ENCODE measurements at regions not wholly inside any gene's neighbourhood (a gene's known extent, or its start where the extent isn't known, plus 50 kb on each side); places are given as distances from the start of the nearest gene placed in this dataset.
"Not testable (repeated sequence)": the region's sequence is repeated elsewhere in the genome, so short reads cannot be mapped to it uniquely, and the experiment has no call there.

DNA sequence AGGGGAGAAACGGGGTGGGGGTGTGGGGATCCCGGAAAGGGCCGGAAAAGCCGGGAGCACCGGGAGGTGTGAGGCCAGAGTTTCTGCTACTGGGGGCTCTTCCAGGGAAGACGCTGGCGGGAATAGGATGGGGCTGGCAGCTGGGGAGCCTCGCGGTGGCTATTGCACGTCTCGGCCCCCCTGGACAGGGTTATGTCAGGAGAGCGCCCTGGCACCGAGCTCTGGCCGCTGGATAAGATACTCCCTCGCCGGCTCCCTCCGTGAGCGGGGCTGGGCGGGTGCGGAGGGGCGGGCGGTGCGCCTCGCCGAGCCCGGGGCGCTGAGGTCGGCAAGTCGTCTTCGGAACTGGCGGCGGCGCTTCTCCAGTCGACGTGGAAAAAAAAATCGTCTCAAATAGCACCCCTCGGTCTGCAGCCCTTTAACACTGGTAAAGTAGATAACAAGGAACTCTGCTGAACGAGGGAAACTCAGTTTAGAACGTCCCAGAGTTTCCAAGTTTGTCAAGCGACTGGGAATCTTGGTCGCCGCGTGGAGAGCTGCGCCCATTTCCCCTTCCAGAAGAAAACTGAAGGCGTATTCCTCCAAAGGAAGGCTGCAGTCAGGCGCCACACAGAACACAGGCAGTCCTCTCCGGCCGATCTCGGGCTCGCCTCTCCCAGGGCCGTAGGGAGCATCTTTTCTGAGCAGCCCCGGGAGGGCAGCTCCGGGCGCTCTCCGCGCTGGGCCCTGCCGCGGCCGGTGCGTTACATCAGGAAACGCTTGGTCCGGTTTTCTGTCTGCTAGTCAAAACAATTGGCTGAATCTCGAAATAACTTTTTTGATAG lies 115.1 kb downstream of the KCNRG start:
- Histone ChIP-seq H3K27ac (ENCODE audit: low read length) (no peak overlapping the region), H3K4me1 (ENCODE audit: control insufficient read depth, insufficient read depth, low read length) (peaks cover 10% of the 10 kb centered on the region), H3K36me3 (ENCODE audit: control insufficient read depth, insufficient read depth, low read length) (no peaks in the 10 kb centered on the region), H3K4me3 (ENCODE audit: low read length) (peak overlapping the region; percentile 29; the same call in 1 of the 2 replicates), H3K27me3 (ENCODE audit: control insufficient read depth, insufficient read depth, low read length) (peaks cover 88% of the 10 kb centered on the region), H3K9me3 (ENCODE audit: control insufficient read depth, insufficient read depth, low read length) (no peaks in the 10 kb centered on the region)
- WGBS (ENCODE audit: insufficient coverage, insufficient read length) = no CpG with 5 or more reads among the region's 63 CpGs
- no peak for DNase-seq (ENCODE audit: low read depth, low spot score)

DNA sequence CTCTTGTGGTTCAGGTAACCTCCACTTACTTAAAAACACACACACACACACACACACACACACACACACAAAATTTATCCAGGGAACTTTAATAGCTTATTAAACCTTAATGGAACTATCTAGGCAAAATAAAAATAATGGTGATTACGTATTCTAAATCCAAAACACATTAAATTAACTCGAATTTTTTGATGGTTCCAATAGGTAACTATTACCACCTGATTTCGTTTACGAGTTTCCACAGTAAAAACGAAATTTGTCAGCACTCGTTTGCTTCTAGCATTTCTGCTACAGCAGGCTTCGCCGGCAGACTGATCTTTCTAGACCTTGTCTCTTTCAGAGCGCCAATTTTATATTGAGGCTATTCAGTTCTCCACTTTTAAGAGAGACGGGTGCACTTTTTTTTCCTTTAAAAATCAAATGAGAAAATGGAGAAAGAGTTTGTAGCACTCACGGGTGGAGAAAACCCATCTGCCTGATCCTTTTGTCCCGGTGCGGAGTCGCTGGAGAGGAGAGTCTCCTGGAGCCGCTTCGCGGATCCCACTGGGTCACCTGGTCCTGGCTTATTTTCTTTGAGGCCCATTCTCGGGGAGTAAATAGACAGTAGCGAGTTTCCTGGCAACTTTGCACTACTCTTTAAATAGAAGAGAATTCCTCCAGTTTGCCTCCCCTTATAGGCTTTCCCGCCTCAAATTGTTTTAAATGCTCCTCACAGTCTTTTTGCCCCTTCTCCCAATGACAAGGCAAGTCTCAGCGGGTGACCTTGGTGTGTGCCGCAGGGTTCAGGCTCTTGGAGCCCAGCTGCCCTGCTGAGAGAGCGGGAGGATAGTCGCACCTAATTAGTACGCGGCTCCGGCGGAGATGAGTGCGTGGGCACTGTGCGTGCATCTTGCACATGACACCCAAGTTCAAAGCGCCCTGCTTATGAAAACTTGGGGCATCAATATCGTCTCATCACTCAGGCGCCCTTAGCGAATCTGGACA lies 117.0 kb downstream of the KCNRG start:
- H3K9me3 ChIP-seq (ENCODE audit: control insufficient read depth, insufficient read depth, low read length) = no peaks in the 10 kb centered on the region
- no peak overlapping the region for H3K4me3 ChIP-seq (ENCODE audit: low read length)
- H3K36me3 ChIP-seq (ENCODE audit: control insufficient read depth, insufficient read depth, low read length) = no peaks in the 10 kb centered on the region
- H3K4me1 ChIP-seq (ENCODE audit: control insufficient read depth, insufficient read depth, low read length) = peaks cover 7% of the 10 kb centered on the region
- DNase-seq (ENCODE audit: low read depth, low spot score) = no peak
- peaks cover 74% of the 10 kb centered on the region for H3K27me3 ChIP-seq (ENCODE audit: control insufficient read depth, insufficient read depth, low read length)
- WGBS (ENCODE audit: insufficient coverage, insufficient read length) = no CpG with 5 or more reads among the region's 34 CpGs
- no peak overlapping the region for H3K27ac ChIP-seq (ENCODE audit: low read length)

DNA sequence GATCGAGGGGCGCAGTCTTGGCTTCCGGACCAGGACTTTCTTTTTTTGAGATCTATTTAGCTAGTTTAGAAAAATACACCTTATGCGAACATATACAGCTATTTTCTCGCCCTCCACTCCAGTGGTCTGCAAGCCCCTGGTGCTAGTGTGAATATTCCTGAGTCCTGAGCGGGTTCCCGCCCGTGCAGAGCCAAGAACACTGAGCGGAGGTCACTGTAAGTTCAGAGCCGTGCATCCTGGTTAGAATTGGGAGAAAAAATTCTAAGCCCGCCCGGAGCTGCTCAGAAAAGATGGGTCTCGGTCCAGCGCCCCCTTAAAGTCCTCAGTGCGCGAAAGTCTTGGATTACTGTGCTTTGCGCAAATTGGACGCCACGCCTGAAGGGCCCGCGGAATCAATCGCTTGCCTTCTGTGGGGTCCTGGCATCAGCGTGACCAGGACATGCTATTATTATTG lies 117.7 kb downstream of the KCNRG start:
- no CpG with 5 or more reads among the region's 23 CpGs for WGBS (ENCODE audit: insufficient coverage, insufficient read length)
- peak overlapping the region; percentile 26; the same call in 1 of the 2 replicates for H3K4me3 ChIP-seq (ENCODE audit: low read length)
- H3K27me3 ChIP-seq (ENCODE audit: control insufficient read depth, insufficient read depth, low read length) = peaks cover 67% of the 10 kb centered on the region

DNA sequence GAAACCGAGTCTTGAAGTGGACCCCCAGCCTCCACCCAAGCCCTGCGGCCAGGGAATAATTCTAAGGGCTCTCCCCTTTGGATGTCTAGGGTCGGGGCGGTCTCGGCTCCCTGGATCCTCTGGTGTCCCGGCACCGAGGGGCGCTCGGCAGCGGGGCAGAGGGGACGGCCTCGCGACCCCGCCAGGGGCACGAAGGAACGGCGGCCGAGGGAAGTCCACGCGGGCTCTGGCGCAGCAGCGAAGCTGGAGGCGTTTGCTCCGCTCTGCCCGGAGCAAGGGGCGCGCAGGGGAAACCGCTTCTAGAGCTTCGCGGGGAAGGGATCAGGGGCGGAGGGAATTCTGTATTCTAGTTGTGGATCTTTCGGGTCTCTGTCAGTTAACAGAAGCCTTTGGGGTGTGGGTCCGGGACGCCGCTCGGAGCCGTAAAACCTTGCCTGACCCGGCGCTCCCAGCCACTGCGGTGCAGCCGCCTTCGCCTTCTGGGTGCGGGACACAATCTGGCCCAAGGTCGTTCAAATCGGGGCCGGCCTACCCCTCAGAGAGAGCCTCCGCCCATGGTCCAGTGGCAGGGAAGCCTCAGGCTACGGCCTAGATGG lies 118.2 kb downstream of the KCNRG start:
- H3K9me3 ChIP-seq (ENCODE audit: control insufficient read depth, insufficient read depth, low read length) = no peaks in the 10 kb centered on the region
- peaks cover 62% of the 10 kb centered on the region for H3K27me3 ChIP-seq (ENCODE audit: control insufficient read depth, insufficient read depth, low read length)
- peaks cover 7% of the 10 kb centered on the region for H3K4me1 ChIP-seq (ENCODE audit: control insufficient read depth, insufficient read depth, low read length)
- no peak overlapping the region for H3K27ac ChIP-seq (ENCODE audit: low read length)
- no CpG with 5 or more reads among the region's 48 CpGs for WGBS (ENCODE audit: insufficient coverage, insufficient read length)
- H3K36me3 ChIP-seq (ENCODE audit: control insufficient read depth, insufficient read depth, low read length) = no peaks in the 10 kb centered on the region
- DNase-seq (ENCODE audit: low read depth, low spot score) = no peak
- peak overlapping the region; percentile 26; the same call in 1 of the 2 replicates for H3K4me3 ChIP-seq (ENCODE audit: low read length)

More for the DNA sequence above, 117.7 kb downstream of the KCNRG start:
- DNase-seq (ENCODE audit: low read depth, low spot score) = no peak
- Histone ChIP-seq H3K27ac (ENCODE audit: low read length) (no peak overlapping the region), H3K36me3 (ENCODE audit: control insufficient read depth, insufficient read depth, low read length) (no peaks in the 10 kb centered on the region), H3K4me1 (ENCODE audit: control insufficient read depth, insufficient read depth, low read length) (peaks cover 7% of the 10 kb centered on the region), H3K9me3 (ENCODE audit: control insufficient read depth, insufficient read depth, low read length) (no peaks in the 10 kb centered on the region)

DNA sequence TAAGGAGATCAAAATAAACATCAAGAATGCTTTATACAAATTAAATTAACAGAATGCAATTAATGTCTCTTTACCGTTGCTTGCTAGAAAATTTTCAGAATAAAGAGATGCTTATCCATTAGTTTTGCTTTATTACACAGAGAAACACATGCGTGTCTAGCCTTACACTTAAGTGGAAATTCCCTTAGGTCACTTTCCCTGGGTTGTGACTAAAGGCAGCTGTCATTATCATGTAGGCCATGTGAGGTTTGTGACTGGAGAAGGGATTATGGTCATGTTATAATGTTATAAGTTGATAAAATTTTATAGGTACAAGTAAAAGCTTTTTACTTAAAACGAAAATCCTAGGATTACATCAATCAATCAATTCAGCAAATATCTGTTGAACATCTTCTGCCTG lies 121.0 kb downstream of the KCNRG start:
- no peaks in the 10 kb centered on the region for H3K9me3 ChIP-seq (ENCODE audit: control insufficient read depth, insufficient read depth, low read length)
- no CpG with 5 or more reads among the region's 3 CpGs for WGBS (ENCODE audit: insufficient coverage, insufficient read length)
- H3K36me3 ChIP-seq (ENCODE audit: control insufficient read depth, insufficient read depth, low read length) = no peaks in the 10 kb centered on the region
- no peak for DNase-seq (ENCODE audit: low read depth, low spot score)
- peaks cover 36% of the 10 kb centered on the region for H3K27me3 ChIP-seq (ENCODE audit: control insufficient read depth, insufficient read depth, low read length)
- peaks cover 6% of the 10 kb centered on the region; the same call in 1 of the 2 replicates for H3K4me1 ChIP-seq (ENCODE audit: control insufficient read depth, insufficient read depth, low read length)
- no peak overlapping the region for H3K27ac ChIP-seq (ENCODE audit: low read length)
- no peak overlapping the region for H3K4me3 ChIP-seq (ENCODE audit: low read length)

DNA sequence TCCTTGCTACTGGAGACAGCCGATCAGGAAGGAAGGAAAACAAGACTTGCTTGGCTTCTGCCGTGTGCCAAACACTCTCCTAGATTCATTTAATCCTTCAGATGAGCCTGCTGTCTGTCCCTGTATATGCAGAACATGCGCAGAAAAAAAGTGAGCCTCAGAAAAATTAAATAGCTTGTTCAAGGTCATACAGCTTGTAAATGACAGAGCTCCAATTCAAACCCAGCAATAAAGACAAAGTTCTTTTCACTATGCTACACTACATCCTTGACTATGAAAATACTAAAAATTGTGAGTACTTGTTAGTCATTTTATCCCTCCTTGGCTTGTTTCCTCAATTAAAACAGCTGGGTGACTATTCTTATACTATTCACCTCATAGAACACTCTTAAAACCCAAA lies 121.4 kb downstream of the KCNRG start:
- Histone ChIP-seq H3K4me3 (ENCODE audit: low read length) (no peak overlapping the region), H3K4me1 (ENCODE audit: control insufficient read depth, insufficient read depth, low read length) (peaks cover 6% of the 10 kb centered on the region; the same call in 1 of the 2 replicates), H3K27me3 (ENCODE audit: control insufficient read depth, insufficient read depth, low read length) (peaks cover 33% of the 10 kb centered on the region), H3K36me3 (ENCODE audit: control insufficient read depth, insufficient read depth, low read length) (no peaks in the 10 kb centered on the region), H3K9me3 (ENCODE audit: control insufficient read depth, insufficient read depth, low read length) (no peaks in the 10 kb centered on the region), H3K27ac (ENCODE audit: low read length) (no peak overlapping the region)
- no CpG with 5 or more reads among the region's 3 CpGs for WGBS (ENCODE audit: insufficient coverage, insufficient read length)
- DNase-seq (ENCODE audit: low read depth, low spot score) = no peak

DNA sequence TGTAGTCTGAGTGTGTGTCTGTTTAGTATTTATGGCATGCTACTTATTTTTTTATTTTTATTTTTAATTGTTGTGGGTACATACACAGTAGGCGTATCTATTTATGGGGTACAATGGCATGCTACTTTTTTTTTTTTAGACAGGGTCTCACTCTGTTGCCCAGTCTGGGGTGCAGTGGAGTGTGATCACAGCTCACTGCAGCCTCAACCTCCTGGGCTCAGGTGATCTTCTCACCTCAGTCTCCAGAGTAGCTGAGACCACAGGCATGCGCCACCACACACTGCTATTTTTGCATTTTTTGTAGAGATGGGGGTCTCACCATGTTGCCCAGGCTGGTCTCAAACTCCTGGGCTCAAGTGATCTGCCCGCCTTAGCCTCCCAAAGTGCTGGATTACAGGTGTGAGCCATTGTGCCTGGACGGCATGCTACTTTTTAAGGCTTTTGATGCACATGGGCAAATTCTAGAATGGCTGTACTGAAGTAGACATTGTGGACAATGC lies 124.2 kb downstream of the KCNRG start:
- not testable (repeated sequence) for H3K9me3 ChIP-seq (ENCODE audit: control insufficient read depth, insufficient read depth, low read length); DNase-seq (ENCODE audit: low read depth, low spot score); H3K4me1 ChIP-seq (ENCODE audit: control insufficient read depth, insufficient read depth, low read length); H3K27ac ChIP-seq (ENCODE audit: low read length); H3K4me3 ChIP-seq (ENCODE audit: low read length); H3K36me3 ChIP-seq (ENCODE audit: control insufficient read depth, insufficient read depth, low read length); H3K27me3 ChIP-seq (ENCODE audit: control insufficient read depth, insufficient read depth, low read length)
- WGBS (ENCODE audit: insufficient coverage, insufficient read length) = no CpG with 5 or more reads among the region's 4 CpGs

DNA sequence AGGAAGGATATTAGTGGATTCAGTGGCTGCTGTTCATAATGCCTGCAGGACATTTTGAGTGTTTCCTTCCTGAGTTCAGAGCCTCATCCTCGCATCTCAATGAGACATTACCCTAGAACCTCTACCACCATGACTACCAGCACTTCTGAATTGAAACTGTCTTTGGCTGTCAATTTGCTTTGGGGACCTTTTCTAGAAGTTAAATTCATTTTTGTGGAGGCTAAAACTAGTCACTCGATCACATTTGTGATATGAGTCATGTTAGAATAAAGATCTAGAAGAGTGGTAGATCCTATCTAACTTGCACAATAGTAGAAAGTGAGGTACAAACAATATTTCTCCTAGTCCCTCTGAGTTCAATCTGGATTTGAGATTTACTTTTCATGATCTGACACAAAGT lies 124.9 kb downstream of the KCNRG start:
- Histone ChIP-seq H3K36me3 (ENCODE audit: control insufficient read depth, insufficient read depth, low read length) (no peaks in the 10 kb centered on the region), H3K4me1 (ENCODE audit: control insufficient read depth, insufficient read depth, low read length) (no peaks in the 10 kb centered on the region), H3K27ac (ENCODE audit: low read length) (no peak overlapping the region), H3K27me3 (ENCODE audit: control insufficient read depth, insufficient read depth, low read length) (peaks cover 1% of the 10 kb centered on the region; the same call in 1 of the 2 replicates), H3K4me3 (ENCODE audit: low read length) (no peak overlapping the region), H3K9me3 (ENCODE audit: control insufficient read depth, insufficient read depth, low read length) (no peaks in the 10 kb centered on the region)
- no peak for DNase-seq (ENCODE audit: low read depth, low spot score)
- WGBS (ENCODE audit: insufficient coverage, insufficient read length) = no CpG with 5 or more reads among the region's 2 CpGs

DNA sequence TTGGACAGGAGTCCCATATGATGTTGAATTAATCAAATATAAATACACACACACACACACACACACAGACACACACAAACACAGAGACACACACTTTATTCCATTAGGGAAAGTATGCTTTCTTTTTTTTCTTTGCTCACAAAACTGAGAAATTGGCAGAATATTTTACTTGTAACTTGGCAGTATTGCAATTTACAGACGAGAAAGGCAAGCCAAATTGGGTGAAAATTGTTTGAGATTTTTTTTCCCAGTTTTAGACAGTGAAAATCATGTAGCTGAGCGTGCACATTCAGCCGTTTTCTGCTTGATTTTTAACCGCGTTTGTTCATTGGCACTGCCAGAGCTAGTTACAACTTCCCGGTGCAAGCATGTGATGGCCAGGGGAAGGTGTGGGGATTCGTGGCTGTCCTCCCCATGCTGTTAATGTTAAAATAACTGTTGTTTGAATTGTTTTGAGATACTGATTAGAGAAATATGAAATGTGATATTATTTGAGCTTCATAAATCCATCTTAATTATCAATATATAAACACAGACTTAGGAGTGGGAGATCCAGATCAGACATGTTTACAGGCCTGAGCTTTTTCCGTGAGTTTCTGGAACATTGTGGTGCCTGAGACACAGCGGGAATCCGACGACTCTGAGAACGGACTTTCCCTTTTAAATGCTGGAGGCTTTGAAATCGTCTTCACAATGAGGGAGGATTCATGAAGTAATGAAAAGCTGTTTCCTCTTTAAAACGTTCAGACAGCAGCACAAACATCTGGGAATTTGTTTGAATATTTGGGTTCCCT lies 125.5 kb downstream of the KCNRG start:
- no CpG with 5 or more reads among the region's 14 CpGs for WGBS (ENCODE audit: insufficient coverage, insufficient read length)
- Histone ChIP-seq H3K9me3 (ENCODE audit: control insufficient read depth, insufficient read depth, low read length) (no peaks in the 10 kb centered on the region), H3K27ac (ENCODE audit: low read length) (no peak overlapping the region), H3K36me3 (ENCODE audit: control insufficient read depth, insufficient read depth, low read length) (no peaks in the 10 kb centered on the region), H3K27me3 (ENCODE audit: control insufficient read depth, insufficient read depth, low read length) (no peaks in the 10 kb centered on the region), H3K4me1 (ENCODE audit: control insufficient read depth, insufficient read depth, low read length) (no peaks in the 10 kb centered on the region), H3K4me3 (ENCODE audit: low read length) (no peak overlapping the region)
- no peak for DNase-seq (ENCODE audit: low read depth, low spot score)

Measured in iPS DF 6.9 (cell line).